Fibroblast of lung (primary cell): ENCODE measurements at regions not wholly inside any gene's neighbourhood (a gene's known extent, or its start where the extent isn't known, plus 50 kb on each side); places are given as distances from the start of the nearest gene placed in this dataset.
A peak's percentile ranks its signal among the peaks of the same experiment; 100 is the strongest.

Experiments used
- DNase-seq, 2 donors: peaks; one replicate each; pipeline versions ENCODE4 v3.0.0 to v3.0.0-alpha.2; 2010; ENCODE audit warnings: low read depth in 2 of 2
- H2AFZ ChIP-seq: 2 replicates; pipeline ENCODE4 v1.5.1; 2012; ENCODE audit warnings: low read length, control low read depth, inconsistent platforms
- H3K27ac ChIP-seq: 2 replicates; pipeline ENCODE4 v1.5.1; 2011; ENCODE audit warnings: low read length, control low read depth; ENCODE audit not compliant: insufficient read depth
- H3K27me3 ChIP-seq: 2 replicates; pipeline ENCODE4 v1.5.1; 2011; ENCODE audit warnings: mild to moderate bottlenecking, low read length; ENCODE audit not compliant: control insufficient read depth, insufficient read depth
- H3K36me3 ChIP-seq: 2 replicates; pipeline ENCODE4 v1.5.1; 2011; ENCODE audit warnings: low read length; ENCODE audit not compliant: control insufficient read depth, insufficient read depth
- H3K4me1 ChIP-seq: 2 replicates; pipeline ENCODE4 v1.5.1; 2011; ENCODE audit warnings: low read length; ENCODE audit not compliant: control insufficient read depth, insufficient read depth; ENCODE audit errors: extremely low read depth
- H3K4me2 ChIP-seq: 2 replicates; pipeline ENCODE4 v1.5.1; 2011; ENCODE audit warnings: low read length, control low read depth; ENCODE audit not compliant: insufficient read depth; ENCODE audit errors: extremely low read depth
- H3K4me3 ChIP-seq, 4 experiments: fragments of 200-600 bp in 1 of 4; sonication (generic) in 1 of 4; replicated peaks in 1 of 4; 2 replicates each; pipeline ENCODE4 v1.5.1; 2011 to 2016; ENCODE audit warnings: low read length in 4 of 4, low read depth in 3 of 4, mild to moderate bottlenecking in 3 of 4, control low read depth in 2 of 4, inconsistent platforms in 1 of 4, mixed read lengths in 1 of 4; ENCODE audit not compliant: insufficient read depth in 1 of 4; ENCODE audit errors: control extremely low read depth in 1 of 4
- H3K79me2 ChIP-seq: 2 replicates; pipeline ENCODE4 v1.5.1; 2012; ENCODE audit warnings: mild to moderate bottlenecking, low read length, inconsistent platforms; ENCODE audit not compliant: control insufficient read depth, insufficient read depth
- H3K9ac ChIP-seq: 2 replicates; pipeline ENCODE4 v1.5.1; 2011; ENCODE audit warnings: mild to moderate bottlenecking, low read length, control low read depth; ENCODE audit not compliant: insufficient read depth
- H3K9me3 ChIP-seq: 2 replicates; pipeline ENCODE4 v1.5.1; 2012; ENCODE audit warnings: low read depth, low read length; ENCODE audit not compliant: control insufficient read depth, insufficient read depth
- H4K20me1 ChIP-seq: 2 replicates; pipeline ENCODE4 v1.5.1; 2011; ENCODE audit warnings: low read length; ENCODE audit not compliant: control insufficient read depth, insufficient read depth; ENCODE audit errors: extremely low read depth
- EZH2 ChIP-seq: IDR thresholded peaks from 2 replicates; pipeline ENCODE4 v1.5.1; 2012; ENCODE audit warnings: low read length, control low read depth, mild to moderate bottlenecking; ENCODE audit errors: missing control alignments
- TF ChIP-seq, protein P1 (sequence below), 2 donors: IDR thresholded peaks in 1 of 2; conservative IDR thresholded peaks in 1 of 2; 1 replicate in 1 of 2; 2 replicates in 1 of 2; pipeline ENCODE4 v1.5.1; 2011 to 2012; ENCODE audit warnings: low read length in 2 of 2, control low read depth in 1 of 2, inconsistent platforms in 1 of 2, low read depth in 1 of 2, mild to moderate bottlenecking in 1 of 2

DNA sequence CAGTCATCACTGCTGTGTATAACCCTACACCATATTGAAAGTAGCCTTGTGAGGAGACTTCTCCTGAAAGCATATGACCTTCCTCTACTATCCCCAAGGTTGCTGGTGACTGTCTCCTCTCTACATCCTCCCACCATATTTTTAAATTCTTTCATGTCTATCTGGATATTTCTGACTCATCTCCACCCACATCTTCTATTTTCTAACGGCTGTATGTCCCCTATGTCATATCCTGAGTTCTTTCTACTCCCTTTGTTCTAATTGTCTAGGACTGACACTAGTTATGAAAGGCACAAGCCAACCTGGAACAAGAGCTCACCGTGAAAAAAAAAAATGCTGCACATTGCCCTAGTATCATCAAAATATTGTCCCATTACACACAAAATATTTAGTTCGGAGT lies 218.3 kb upstream of the ZNF462 start:
- no peaks in the 10 kb centered on the region for H3K9me3 ChIP-seq
- no peak for DNase-seq
- no peak overlapping the region for H3K27ac ChIP-seq
- TF ChIP-seq EZH2, result no peak
- TF ChIP-seq, protein P1, sequence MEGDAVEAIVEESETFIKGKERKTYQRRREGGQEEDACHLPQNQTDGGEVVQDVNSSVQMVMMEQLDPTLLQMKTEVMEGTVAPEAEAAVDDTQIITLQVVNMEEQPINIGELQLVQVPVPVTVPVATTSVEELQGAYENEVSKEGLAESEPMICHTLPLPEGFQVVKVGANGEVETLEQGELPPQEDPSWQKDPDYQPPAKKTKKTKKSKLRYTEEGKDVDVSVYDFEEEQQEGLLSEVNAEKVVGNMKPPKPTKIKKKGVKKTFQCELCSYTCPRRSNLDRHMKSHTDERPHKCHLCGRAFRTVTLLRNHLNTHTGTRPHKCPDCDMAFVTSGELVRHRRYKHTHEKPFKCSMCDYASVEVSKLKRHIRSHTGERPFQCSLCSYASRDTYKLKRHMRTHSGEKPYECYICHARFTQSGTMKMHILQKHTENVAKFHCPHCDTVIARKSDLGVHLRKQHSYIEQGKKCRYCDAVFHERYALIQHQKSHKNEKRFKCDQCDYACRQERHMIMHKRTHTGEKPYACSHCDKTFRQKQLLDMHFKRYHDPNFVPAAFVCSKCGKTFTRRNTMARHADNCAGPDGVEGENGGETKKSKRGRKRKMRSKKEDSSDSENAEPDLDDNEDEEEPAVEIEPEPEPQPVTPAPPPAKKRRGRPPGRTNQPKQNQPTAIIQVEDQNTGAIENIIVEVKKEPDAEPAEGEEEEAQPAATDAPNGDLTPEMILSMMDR (conservative IDR thresholded peaks at IDR 0.05 in 1 of 2, IDR thresholded peaks at IDR 0.05 in 1 of 2; ENCODE audit: low read depth in 1 of 2, low read length in 2 of 2), result no peak
- no peak overlapping the region for H3K4me2 ChIP-seq
- no peak overlapping the region for H3K4me3 ChIP-seq
- H4K20me1 ChIP-seq, result no peaks in the 10 kb centered on the region
- no peaks in the 10 kb centered on the region for H3K36me3 ChIP-seq
- H3K4me1 ChIP-seq, result no peaks in the 10 kb centered on the region
- no peak overlapping the region for H2AFZ ChIP-seq
- no peaks in the 10 kb centered on the region for H3K27me3 ChIP-seq
- H3K9ac ChIP-seq, result no peak overlapping the region
- H3K79me2 ChIP-seq, result no peaks in the 10 kb centered on the region

DNA sequence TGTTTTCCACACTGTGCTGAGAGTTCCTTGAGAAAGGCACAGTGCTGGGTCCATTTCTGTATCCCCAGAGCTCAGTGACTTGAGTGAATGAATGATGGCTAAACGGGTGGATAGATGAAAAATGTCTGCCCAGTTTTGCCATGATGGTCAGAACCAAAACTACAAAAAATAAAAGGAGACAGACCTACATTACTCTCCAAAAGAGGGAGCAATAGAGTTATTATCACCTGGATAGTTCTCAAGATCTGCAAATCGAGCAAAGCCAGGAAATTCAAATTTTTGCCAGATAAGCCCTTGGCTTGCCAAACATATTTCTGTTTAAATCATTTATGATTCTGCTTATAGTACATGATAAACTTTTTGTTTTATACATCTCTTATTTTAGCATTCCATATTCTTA lies 214.2 kb upstream of the ZNF462 start:
- peak; percentile 8 to 43 for DNase-seq
- TF ChIP-seq, protein P1 (conservative IDR thresholded peaks at IDR 0.05 in 1 of 2, IDR thresholded peaks at IDR 0.05 in 1 of 2; ENCODE audit: low read depth in 1 of 2, low read length in 2 of 2), result peak in 1 of 2 donors; percentile 31
- TF ChIP-seq EZH2, result no peak

GRCh38 chr9:106649664-106650063 lies 213.3 kb upstream of the ZNF462 start:
- Histone ChIP-seq H3K4me1 (no peaks in the 10 kb centered on the region), H2AFZ (no peak overlapping the region), H3K27ac (no peak overlapping the region), H3K27me3 (no peaks in the 10 kb centered on the region), H3K36me3 (no peaks in the 10 kb centered on the region), H3K4me3 (no peak overlapping the region), H3K79me2 (no peaks in the 10 kb centered on the region), H3K9me3 (no peaks in the 10 kb centered on the region), H3K4me2 (no peak overlapping the region), H4K20me1 (no peaks in the 10 kb centered on the region), H3K9ac (no peak overlapping the region)
- no peak for DNase-seq
- TF ChIP-seq, protein P1 (conservative IDR thresholded peaks at IDR 0.05 in 1 of 2, IDR thresholded peaks at IDR 0.05 in 1 of 2; ENCODE audit: low read depth in 1 of 2, low read length in 2 of 2), result no peak
- TF ChIP-seq EZH2, result no peak

More for the DNA sequence above, 214.2 kb upstream of the ZNF462 start:
- no peaks in the 10 kb centered on the region for H3K4me1 ChIP-seq
- no peak overlapping the region for H2AFZ ChIP-seq
- no peaks in the 10 kb centered on the region for H3K9me3 ChIP-seq
- no peak overlapping the region for H3K9ac ChIP-seq
- H3K27me3 ChIP-seq, result no peaks in the 10 kb centered on the region
- H3K4me2 ChIP-seq, result no peak overlapping the region
- H3K4me3 ChIP-seq, result no peak overlapping the region
- no peaks in the 10 kb centered on the region for H4K20me1 ChIP-seq
- no peak overlapping the region for H3K27ac ChIP-seq
- no peaks in the 10 kb centered on the region for H3K36me3 ChIP-seq
- no peaks in the 10 kb centered on the region for H3K79me2 ChIP-seq
